HG03521 (cell line): ENCODE measurements at regions not wholly inside any gene's neighbourhood (a gene's known extent, or its start where the extent isn't known, plus 50 kb on each side); places are given as distances from the start of the nearest gene placed in this dataset.
A peak's percentile ranks its signal among the peaks of the same experiment; 100 is the strongest.

Experiments
- ATAC-seq: cut with Tn5 transposase; IDR thresholded peaks from one replicate; pipeline ENCODE4 v1.9.1; 2021; ENCODE audit warnings: mild to moderate bottlenecking, moderate library complexity; ENCODE audit not compliant: unreplicated experiment

- ATAC-seq = no peak
These were observed 1439.8 kb upstream of the ALCAM start for GRCh38 chr3:103926936-103927335.

- ATAC-seq = no peak
These were observed 1438.8 kb upstream of the ALCAM start for GRCh38 chr3:103927896-103928295.

- ATAC-seq = no peak
These were observed 1429.6 kb upstream of the ALCAM start for GRCh38 chr3:103937094-103937493.

GRCh38 chr3:103947062-103947461, 1419.6 kb upstream of the ALCAM start:
- ATAC-seq = no peak

GRCh38 chr3:103949693-103950092, 1417.0 kb upstream of the ALCAM start:
- ATAC-seq = no peak

GRCh38 chr3:103950676-103951075, 1416.0 kb upstream of the ALCAM start:
- ATAC-seq = no peak

- ATAC-seq = no peak
These were observed 1412.9 kb upstream of the ALCAM start for GRCh38 chr3:103953796-103954195.

GRCh38 chr3:103960819-103961218, 1405.9 kb upstream of the ALCAM start:
- no peak for ATAC-seq

GRCh38 chr3:103963599-103963998, 1403.1 kb upstream of the ALCAM start:
- ATAC-seq = no peak

GRCh38 chr3:103965764-103966163, 1400.9 kb upstream of the ALCAM start:
- no peak for ATAC-seq

- ATAC-seq = no peak
These were observed 1400.0 kb upstream of the ALCAM start for GRCh38 chr3:103966749-103967148.

GRCh38 chr3:103968131-103968530, 1398.6 kb upstream of the ALCAM start:
- peak; percentile 51 for ATAC-seq

GRCh38 chr3:103968751-103969150, 1398.0 kb upstream of the ALCAM start:
- ATAC-seq = peak; percentile 75

GRCh38 chr3:103976931-103977339, 1389.8 kb upstream of the ALCAM start:
- no peak for ATAC-seq

- ATAC-seq = no peak
These were observed 1389.3 kb upstream of the ALCAM start for GRCh38 chr3:103977417-103977816.

GRCh38 chr3:103991461-103992115, 1375.1 kb upstream of the ALCAM start:
- no peak for ATAC-seq

GRCh38 chr3:103992469-103992868, 1374.2 kb upstream of the ALCAM start:
- no peak for ATAC-seq

GRCh38 chr3:104004956-104005355, 1361.8 kb upstream of the ALCAM start:
- ATAC-seq = no peak

GRCh38 chr3:104005815-104006214, 1360.9 kb upstream of the ALCAM start:
- no peak for ATAC-seq

GRCh38 chr3:104018541-104018940, 1348.2 kb upstream of the ALCAM start:
- ATAC-seq = no peak

- ATAC-seq = no peak
These were observed 1335.1 kb upstream of the ALCAM start for GRCh38 chr3:104031598-104031997.

GRCh38 chr3:104032283-104032682, 1334.4 kb upstream of the ALCAM start:
- no peak for ATAC-seq

GRCh38 chr3:104040896-104041295, 1325.8 kb upstream of the ALCAM start:
- ATAC-seq = no peak
